ENCODE measurements at regions not wholly inside any gene's neighbourhood (a gene's known extent, or its start where the extent isn't known, plus 50 kb on each side); places are given as distances from the start of the nearest gene placed in this dataset.

DNA sequence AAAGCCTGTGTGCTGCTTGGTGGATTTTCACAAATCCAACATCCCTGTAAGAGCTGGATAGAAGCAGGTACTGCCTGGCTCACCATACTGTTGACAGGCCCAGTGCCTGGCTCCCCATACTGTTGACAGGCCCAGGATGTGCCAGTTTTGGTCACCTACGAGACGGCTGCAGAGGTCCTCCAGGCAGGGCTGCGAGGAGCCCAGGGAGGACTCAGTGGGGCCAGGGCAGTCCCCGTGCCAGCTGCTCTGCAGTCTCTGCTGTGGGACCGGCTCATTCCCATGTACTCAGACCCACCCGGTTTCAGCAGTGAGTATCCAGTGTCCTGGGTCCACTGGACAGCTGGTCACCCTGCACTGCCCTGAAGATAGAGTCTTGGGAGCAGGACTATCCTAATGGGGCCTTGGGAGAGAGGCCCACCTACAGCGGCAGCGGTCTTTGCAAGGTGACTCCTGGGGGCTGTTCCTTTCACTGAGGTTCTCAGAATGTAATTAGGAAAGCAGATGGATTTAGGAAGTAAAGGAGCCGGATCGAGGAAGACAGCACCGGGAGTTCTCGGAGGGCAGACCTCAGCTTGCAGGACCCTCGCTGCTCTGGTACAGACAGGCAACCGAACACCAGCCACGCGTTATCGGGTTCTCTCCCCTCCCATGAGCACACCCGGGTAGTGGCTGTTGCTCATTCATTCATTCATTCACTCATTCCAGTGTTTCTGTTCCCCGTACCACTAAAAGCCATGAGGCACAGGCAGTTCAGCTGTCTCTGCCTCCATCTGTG, 106.1 kb downstream of the CTTN start:
- no peak overlapping the region for H3K4me3 ChIP-seq
- no peaks in the 10 kb centered on the region for H3F3A ChIP-seq (replicated peaks; ENCODE audit: low read depth)
- no peaks in the 10 kb centered on the region for H3K36me3 Mint-ChIP-seq (ENCODE audit: low read depth)
- no peak overlapping the region; the same call in 2 of the 3 replicates for H3K4me3 Mint-ChIP-seq
- H3K4me2 ChIP-seq, result no peak overlapping the region
- no peak overlapping the region; the same call in 1 of the 2 replicates for H3K27ac Mint-ChIP-seq
- H3K79me2 ChIP-seq (replicated peaks; ENCODE audit: insufficient read depth), result no peaks in the 10 kb centered on the region
- no peak for DNase-seq (ENCODE audit: low spot score)
- no peaks in the 10 kb centered on the region; the same call in 1 of the 2 replicates for H4K20me1 ChIP-seq (replicated peaks; ENCODE audit: insufficient read depth)
- no peak overlapping the region for H2AFZ ChIP-seq
- no peaks in the 10 kb centered on the region for H3K36me3 ChIP-seq (ENCODE audit: insufficient read depth)
- peaks cover 25% of the 10 kb centered on the region for H3K27me3 Mint-ChIP-seq (ENCODE audit: insufficient read depth, low read depth, poor library complexity)
- H3K4me1 Mint-ChIP-seq, result peaks cover 31% of the 10 kb centered on the region
- no peaks in the 10 kb centered on the region for H3K4me1 ChIP-seq (ENCODE audit: insufficient read depth)
- no peaks in the 10 kb centered on the region for H3K9me2 ChIP-seq (ENCODE audit: insufficient read depth)
- TF ChIP-seq EZH2phosphoT487 (IDR thresholded peaks at IDR 0.05; ENCODE audit: unreplicated experiment), result no peak
- TF ChIP-seq ZNF331 (CRISPR knock-in tag; IDR thresholded peaks at IDR 0.05; ENCODE audit: low read depth), result no peak
- no peak for TF ChIP-seq NANOG (IDR thresholded peaks at IDR 0.05; ENCODE audit: borderline replicate concordance)
- no peak for TF ChIP-seq STAT1 (IDR thresholded peaks at IDR 0.05; ENCODE audit: unreplicated experiment)
- no peak for TF ChIP-seq EZH2 (IDR thresholded peaks at IDR 0.05; ENCODE audit: low read depth, unreplicated experiment)
- TF ChIP-seq, protein P1, sequence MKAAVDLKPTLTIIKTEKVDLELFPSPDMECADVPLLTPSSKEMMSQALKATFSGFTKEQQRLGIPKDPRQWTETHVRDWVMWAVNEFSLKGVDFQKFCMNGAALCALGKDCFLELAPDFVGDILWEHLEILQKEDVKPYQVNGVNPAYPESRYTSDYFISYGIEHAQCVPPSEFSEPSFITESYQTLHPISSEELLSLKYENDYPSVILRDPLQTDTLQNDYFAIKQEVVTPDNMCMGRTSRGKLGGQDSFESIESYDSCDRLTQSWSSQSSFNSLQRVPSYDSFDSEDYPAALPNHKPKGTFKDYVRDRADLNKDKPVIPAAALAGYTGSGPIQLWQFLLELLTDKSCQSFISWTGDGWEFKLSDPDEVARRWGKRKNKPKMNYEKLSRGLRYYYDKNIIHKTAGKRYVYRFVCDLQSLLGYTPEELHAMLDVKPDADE (IDR thresholded peaks at IDR 0.05), result no peak
- no peak for TF ChIP-seq CREB1 (CRISPR knock-in tag; IDR thresholded peaks at IDR 0.05; ENCODE audit: low read depth)
- no peak for TF ChIP-seq POLR2AphosphoS5 (IDR thresholded peaks at IDR 0.05; ENCODE audit: low read depth)
- H3K27me3 ChIP-seq (ENCODE audit: insufficient read depth), result no peaks in the 10 kb centered on the region
- no peak; the same call in 2 of the 3 replicates for ATAC-seq
- H3K27ac ChIP-seq (ENCODE audit: low read depth), result no peak overlapping the region
- peaks cover 3% of the 10 kb centered on the region; the same call in 1 of the 3 replicates for H3K9me3 Mint-ChIP-seq

- Histone ChIP-seq H3K9me2 (ENCODE audit: insufficient read depth) (no peaks in the 10 kb centered on the region), H3F3A (replicated peaks; ENCODE audit: low read depth) (no peaks in the 10 kb centered on the region), H3K4me1 (ENCODE audit: insufficient read depth) (no peaks in the 10 kb centered on the region), H3K4me2 (no peak overlapping the region), H3K27me3 (ENCODE audit: insufficient read depth) (no peaks in the 10 kb centered on the region), H3K36me3 (ENCODE audit: insufficient read depth) (no peaks in the 10 kb centered on the region), H3K4me3 (no peak overlapping the region), H3K27ac (ENCODE audit: low read depth) (no peak overlapping the region), H4K20me1 (replicated peaks; ENCODE audit: insufficient read depth) (no peaks in the 10 kb centered on the region; the same call in 1 of the 2 replicates), H2AFZ (no peak overlapping the region), H3K79me2 (replicated peaks; ENCODE audit: insufficient read depth) (no peaks in the 10 kb centered on the region)
- no peaks in the 10 kb centered on the region for H3K36me3 Mint-ChIP-seq (ENCODE audit: low read depth)
- DNase-seq (ENCODE audit: low spot score) (no peak), ATAC-seq (no peak)
- H3K4me3 Mint-ChIP-seq, result no peak overlapping the region
- peaks cover 36% of the 10 kb centered on the region for H3K4me1 Mint-ChIP-seq
- no peak overlapping the region for H3K27ac Mint-ChIP-seq
- peaks cover 22% of the 10 kb centered on the region for H3K27me3 Mint-ChIP-seq (ENCODE audit: insufficient read depth, low read depth, poor library complexity)
- H3K9me3 Mint-ChIP-seq, result peaks cover 3% of the 10 kb centered on the region; the same call in 2 of the 3 replicates
- TF ChIP-seq EZH2phosphoT487 (IDR thresholded peaks at IDR 0.05; ENCODE audit: unreplicated experiment), result no peak
- TF ChIP-seq NANOG (IDR thresholded peaks at IDR 0.05; ENCODE audit: borderline replicate concordance), result no peak
- no peak for TF ChIP-seq STAT1 (IDR thresholded peaks at IDR 0.05; ENCODE audit: unreplicated experiment)
- TF ChIP-seq EZH2 (IDR thresholded peaks at IDR 0.05; ENCODE audit: low read depth, unreplicated experiment), result no peak
- TF ChIP-seq ZNF331 (CRISPR knock-in tag; IDR thresholded peaks at IDR 0.05; ENCODE audit: low read depth), result no peak
- TF ChIP-seq, protein P2, sequence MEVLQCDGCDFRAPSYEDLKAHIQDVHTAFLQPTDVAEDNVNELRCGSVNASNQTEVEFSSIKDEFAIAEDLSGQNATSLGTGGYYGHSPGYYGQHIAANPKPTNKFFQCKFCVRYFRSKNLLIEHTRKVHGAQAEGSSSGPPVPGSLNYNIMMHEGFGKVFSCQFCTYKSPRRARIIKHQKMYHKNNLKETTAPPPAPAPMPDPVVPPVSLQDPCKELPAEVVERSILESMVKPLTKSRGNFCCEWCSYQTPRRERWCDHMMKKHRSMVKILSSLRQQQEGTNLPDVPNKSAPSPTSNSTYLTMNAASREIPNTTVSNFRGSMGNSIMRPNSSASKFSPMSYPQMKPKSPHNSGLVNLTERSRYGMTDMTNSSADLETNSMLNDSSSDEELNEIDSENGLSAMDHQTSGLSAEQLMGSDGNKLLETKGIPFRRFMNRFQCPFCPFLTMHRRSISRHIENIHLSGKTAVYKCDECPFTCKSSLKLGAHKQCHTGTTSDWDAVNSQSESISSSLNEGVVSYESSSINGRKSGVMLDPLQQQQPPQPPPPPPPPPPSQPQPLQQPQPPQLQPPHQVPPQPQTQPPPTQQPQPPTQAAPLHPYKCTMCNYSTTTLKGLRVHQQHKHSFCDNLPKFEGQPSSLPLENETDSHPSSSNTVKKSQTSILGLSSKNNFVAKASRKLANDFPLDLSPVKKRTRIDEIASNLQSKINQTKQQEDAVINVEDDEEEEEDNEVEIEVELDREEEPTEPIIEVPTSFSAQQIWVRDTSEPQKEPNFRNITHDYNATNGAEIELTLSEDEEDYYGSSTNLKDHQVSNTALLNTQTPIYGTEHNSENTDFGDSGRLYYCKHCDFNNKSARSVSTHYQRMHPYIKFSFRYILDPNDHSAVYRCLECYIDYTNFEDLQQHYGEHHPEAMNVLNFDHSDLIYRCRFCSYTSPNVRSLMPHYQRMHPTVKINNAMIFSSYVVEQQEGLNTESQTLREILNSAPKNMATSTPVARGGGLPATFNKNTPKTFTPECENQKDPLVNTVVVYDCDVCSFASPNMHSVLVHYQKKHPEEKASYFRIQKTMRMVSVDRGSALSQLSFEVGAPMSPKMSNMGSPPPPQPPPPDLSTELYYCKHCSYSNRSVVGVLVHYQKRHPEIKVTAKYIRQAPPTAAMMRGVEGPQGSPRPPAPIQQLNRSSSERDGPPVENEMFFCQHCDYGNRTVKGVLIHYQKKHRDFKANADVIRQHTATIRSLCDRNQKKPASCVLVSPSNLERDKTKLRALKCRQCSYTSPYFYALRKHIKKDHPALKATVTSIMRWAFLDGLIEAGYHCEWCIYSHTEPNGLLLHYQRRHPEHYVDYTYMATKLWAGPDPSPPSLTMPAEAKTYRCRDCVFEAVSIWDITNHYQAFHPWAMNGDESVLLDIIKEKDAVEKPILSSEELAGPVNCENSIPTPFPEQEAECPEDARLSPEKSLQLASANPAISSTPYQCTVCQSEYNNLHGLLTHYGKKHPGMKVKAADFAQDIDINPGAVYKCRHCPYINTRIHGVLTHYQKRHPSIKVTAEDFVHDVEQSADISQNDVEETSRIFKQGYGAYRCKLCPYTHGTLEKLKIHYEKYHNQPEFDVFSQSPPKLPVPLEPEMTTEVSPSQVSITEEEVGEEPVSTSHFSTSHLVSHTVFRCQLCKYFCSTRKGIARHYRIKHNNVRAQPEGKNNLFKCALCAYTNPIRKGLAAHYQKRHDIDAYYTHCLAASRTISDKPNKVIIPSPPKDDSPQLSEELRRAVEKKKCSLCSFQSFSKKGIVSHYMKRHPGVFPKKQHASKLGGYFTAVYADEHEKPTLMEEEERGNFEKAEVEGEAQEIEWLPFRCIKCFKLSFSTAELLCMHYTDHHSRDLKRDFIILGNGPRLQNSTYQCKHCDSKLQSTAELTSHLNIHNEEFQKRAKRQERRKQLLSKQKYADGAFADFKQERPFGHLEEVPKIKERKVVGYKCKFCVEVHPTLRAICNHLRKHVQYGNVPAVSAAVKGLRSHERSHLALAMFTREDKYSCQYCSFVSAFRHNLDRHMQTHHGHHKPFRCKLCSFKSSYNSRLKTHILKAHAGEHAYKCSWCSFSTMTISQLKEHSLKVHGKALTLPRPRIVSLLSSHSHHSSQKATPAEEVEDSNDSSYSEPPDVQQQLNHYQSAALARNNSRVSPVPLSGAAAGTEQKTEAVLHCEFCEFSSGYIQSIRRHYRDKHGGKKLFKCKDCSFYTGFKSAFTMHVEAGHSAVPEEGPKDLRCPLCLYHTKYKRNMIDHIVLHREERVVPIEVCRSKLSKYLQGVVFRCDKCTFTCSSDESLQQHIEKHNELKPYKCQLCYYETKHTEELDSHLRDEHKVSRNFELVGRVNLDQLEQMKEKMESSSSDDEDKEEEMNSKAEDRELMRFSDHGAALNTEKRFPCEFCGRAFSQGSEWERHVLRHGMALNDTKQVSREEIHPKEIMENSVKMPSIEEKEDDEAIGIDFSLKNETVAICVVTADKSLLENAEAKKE (CRISPR knock-in tag; IDR thresholded peaks at IDR 0.05), result no peak
Measured at GRCh38 chr11:70505331-70505731, 107.0 kb downstream of the CTTN start.

Data from GM23338 (cell line).